ENCODE measurements at regions not wholly inside any gene's neighbourhood (a gene's known extent, or its start where the extent isn't known, plus 50 kb on each side); places are given as distances from the start of the nearest gene placed in this dataset.

DNA sequence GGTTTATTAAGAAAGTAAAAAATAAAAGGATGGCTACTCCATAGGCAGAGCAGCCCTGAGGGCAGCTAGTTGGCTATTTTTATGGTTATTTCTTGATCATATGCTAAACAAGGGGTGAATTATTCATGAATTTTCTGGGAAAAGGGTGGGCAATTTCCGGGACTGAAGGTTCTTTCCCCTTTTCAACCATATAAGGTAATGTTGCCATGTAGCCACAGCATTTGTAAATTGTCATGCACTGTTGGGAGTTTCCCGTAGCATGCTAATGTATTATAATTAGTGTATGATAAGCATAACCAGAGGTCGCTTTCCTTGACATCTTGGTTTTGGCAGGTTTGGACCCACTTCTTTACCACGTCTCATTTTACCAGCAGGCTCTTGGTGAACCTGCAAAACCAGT, 610.4 kb upstream of the B3GAT1 start:
- no peak overlapping the region for H3K27ac Mint-ChIP-seq
- peaks cover 12% of the 10 kb centered on the region for H3K27me3 Mint-ChIP-seq (ENCODE audit: insufficient read depth, low read depth)

DNA sequence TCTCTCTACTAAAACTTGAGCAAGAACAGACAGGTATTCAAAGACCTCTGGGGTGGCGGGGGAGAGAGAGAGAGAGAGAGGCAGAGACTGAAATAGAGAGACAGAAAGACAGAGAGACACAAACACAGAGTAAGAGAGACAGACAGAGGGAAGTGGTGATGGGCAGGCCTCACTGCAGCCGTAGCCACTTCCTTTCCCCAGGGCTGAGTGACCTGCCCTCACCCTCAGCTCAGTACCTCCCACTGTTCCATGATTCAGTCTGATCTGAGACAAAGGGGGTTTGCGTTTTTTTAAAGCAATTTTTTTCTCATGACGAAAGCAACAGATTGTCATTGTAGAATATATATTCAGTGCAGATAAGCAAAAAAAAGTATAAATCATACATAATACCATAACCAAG, 607.9 kb upstream of the B3GAT1 start:
- H3K27me3 ChIP-seq, result no peaks in the 10 kb centered on the region
- no peaks in the 10 kb centered on the region for H3K36me3 Mint-ChIP-seq
- TF ChIP-seq, protein P1, sequence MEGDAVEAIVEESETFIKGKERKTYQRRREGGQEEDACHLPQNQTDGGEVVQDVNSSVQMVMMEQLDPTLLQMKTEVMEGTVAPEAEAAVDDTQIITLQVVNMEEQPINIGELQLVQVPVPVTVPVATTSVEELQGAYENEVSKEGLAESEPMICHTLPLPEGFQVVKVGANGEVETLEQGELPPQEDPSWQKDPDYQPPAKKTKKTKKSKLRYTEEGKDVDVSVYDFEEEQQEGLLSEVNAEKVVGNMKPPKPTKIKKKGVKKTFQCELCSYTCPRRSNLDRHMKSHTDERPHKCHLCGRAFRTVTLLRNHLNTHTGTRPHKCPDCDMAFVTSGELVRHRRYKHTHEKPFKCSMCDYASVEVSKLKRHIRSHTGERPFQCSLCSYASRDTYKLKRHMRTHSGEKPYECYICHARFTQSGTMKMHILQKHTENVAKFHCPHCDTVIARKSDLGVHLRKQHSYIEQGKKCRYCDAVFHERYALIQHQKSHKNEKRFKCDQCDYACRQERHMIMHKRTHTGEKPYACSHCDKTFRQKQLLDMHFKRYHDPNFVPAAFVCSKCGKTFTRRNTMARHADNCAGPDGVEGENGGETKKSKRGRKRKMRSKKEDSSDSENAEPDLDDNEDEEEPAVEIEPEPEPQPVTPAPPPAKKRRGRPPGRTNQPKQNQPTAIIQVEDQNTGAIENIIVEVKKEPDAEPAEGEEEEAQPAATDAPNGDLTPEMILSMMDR (IDR thresholded peaks at IDR 0.05), result no peak
- TF ChIP-seq EZH2phosphoT487 (IDR thresholded peaks at IDR 0.05) (no peak), EZH2 (IDR thresholded peaks at IDR 0.05) (no peak)
- H3K4me1 Mint-ChIP-seq, result peaks cover 9% of the 10 kb centered on the region
- H3K4me3 Mint-ChIP-seq, result no peak overlapping the region
- no peak overlapping the region for H3K4me2 ChIP-seq
- no peaks in the 10 kb centered on the region for H3K79me2 ChIP-seq (ENCODE audit: low read depth)
- no peak overlapping the region for H2AFZ ChIP-seq (replicated peaks)
- peaks cover 8% of the 10 kb centered on the region for H3K9me3 Mint-ChIP-seq
- H3K4me1 ChIP-seq, result peaks cover 8% of the 10 kb centered on the region
- H3F3A ChIP-seq (ENCODE audit: low read depth), result no peaks in the 10 kb centered on the region
- no peak for DNase-seq (ENCODE audit: low spot score)
- no peak overlapping the region for H3K9ac ChIP-seq
- no peak overlapping the region for H3K4me3 ChIP-seq
- no peaks in the 10 kb centered on the region for H3K9me3 ChIP-seq (ENCODE audit: low read depth)
- no peaks in the 10 kb centered on the region for H3K36me3 ChIP-seq
- peaks cover 9% of the 10 kb centered on the region for H3K27me3 Mint-ChIP-seq (ENCODE audit: insufficient read depth, low read depth)
- H4K20me1 ChIP-seq (ENCODE audit: low read depth), result no peaks in the 10 kb centered on the region
- H3K27ac ChIP-seq, result no peak overlapping the region
- no peak overlapping the region for H3K27ac Mint-ChIP-seq

More for the DNA sequence above, 610.4 kb upstream of the B3GAT1 start:
- H3F3A ChIP-seq (ENCODE audit: low read depth), result no peaks in the 10 kb centered on the region
- H3K4me1 Mint-ChIP-seq, result peaks cover 9% of the 10 kb centered on the region
- H3K4me3 Mint-ChIP-seq, result no peak overlapping the region
- no peak overlapping the region for H2AFZ ChIP-seq (replicated peaks)
- no peaks in the 10 kb centered on the region for H3K36me3 Mint-ChIP-seq
- H3K4me2 ChIP-seq, result no peak overlapping the region
- H3K4me1 ChIP-seq, result peaks cover 8% of the 10 kb centered on the region
- no peak overlapping the region for H3K4me3 ChIP-seq
- TF ChIP-seq, protein P1 (IDR thresholded peaks at IDR 0.05), result no peak
- TF ChIP-seq EZH2phosphoT487 (IDR thresholded peaks at IDR 0.05), result no peak
- no peak for TF ChIP-seq EZH2 (IDR thresholded peaks at IDR 0.05)
- no peaks in the 10 kb centered on the region for H3K79me2 ChIP-seq (ENCODE audit: low read depth)
- H3K9me3 Mint-ChIP-seq, result peaks cover 8% of the 10 kb centered on the region
- peaks cover 4% of the 10 kb centered on the region for H4K20me1 ChIP-seq (ENCODE audit: low read depth)
- no peaks in the 10 kb centered on the region for H3K36me3 ChIP-seq
- no peaks in the 10 kb centered on the region for H3K27me3 ChIP-seq
- H3K27ac ChIP-seq, result no peak overlapping the region
- no peaks in the 10 kb centered on the region for H3K9me3 ChIP-seq (ENCODE audit: low read depth)
- H3K9ac ChIP-seq, result no peak overlapping the region
- no peak for DNase-seq (ENCODE audit: low spot score)

DNA sequence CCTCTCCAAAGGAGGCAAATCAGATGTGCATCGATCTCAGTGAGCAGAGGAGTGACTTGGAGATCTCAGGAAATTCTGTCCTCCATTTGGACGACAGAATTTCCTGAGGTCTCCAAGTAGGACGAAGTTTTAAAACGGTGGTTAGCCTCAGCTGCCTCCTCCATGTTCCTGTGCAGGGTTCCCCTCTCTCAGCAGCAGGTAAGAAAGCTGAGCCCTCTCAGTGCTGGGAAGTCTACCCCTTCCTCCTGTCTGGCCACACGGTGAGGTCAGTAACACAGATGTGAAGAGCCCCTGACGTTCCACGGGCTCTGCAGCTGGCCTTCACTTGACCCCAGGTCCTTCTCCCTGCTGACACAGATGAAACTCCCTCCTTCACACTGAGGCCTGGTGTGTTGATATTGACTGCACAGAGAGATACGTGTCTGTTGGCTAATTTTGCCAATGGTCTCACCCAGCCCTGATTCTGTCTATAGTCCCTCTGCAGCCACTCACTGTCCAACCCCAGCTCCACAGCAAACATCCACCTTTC, 607.4 kb upstream of the B3GAT1 start:
- no peaks in the 10 kb centered on the region for H3K27me3 ChIP-seq
- Mint-ChIP-seq H3K36me3 (no peaks in the 10 kb centered on the region), H3K9me3 (peaks cover 8% of the 10 kb centered on the region), H3K4me1 (peaks cover 9% of the 10 kb centered on the region), H3K27me3 (ENCODE audit: insufficient read depth, low read depth) (peaks cover 9% of the 10 kb centered on the region), H3K4me3 (no peak overlapping the region), H3K27ac (no peak overlapping the region)
- no peaks in the 10 kb centered on the region for H4K20me1 ChIP-seq (ENCODE audit: low read depth)
- H3K4me2 ChIP-seq, result no peak overlapping the region
- TF ChIP-seq EZH2phosphoT487 (IDR thresholded peaks at IDR 0.05) (no peak), EZH2 (IDR thresholded peaks at IDR 0.05) (no peak)
- TF ChIP-seq, protein P1 (IDR thresholded peaks at IDR 0.05), result no peak
- H3K27ac ChIP-seq, result no peak overlapping the region
- H3K9me3 ChIP-seq (ENCODE audit: low read depth), result no peaks in the 10 kb centered on the region
- H3K36me3 ChIP-seq, result no peaks in the 10 kb centered on the region
- no peak for DNase-seq (ENCODE audit: low spot score)
- H2AFZ ChIP-seq (replicated peaks), result no peak overlapping the region
- no peaks in the 10 kb centered on the region for H3F3A ChIP-seq (ENCODE audit: low read depth)
- no peaks in the 10 kb centered on the region for H3K79me2 ChIP-seq (ENCODE audit: low read depth)
- no peak overlapping the region for H3K9ac ChIP-seq
- H3K4me3 ChIP-seq, result no peak overlapping the region
- peaks cover 8% of the 10 kb centered on the region for H3K4me1 ChIP-seq
